Sigmoid colon (tissue), 6 donors: ENCODE measurements at regions not wholly inside any gene's neighbourhood (a gene's known extent, or its start where the extent isn't known, plus 50 kb on each side); places are given as distances from the start of the nearest gene placed in this dataset.
"Not testable (repeated sequence)": the region's sequence is repeated elsewhere in the genome, so short reads cannot be mapped to it uniquely, and the experiment has no call there.

Experiments
- DNase-seq: peaks from one replicate; pipeline ENCODE4 v3.0.0-alpha.2; 2019
- H3K27ac ChIP-seq, 4 donors: fragments of 200-600 bp; sonication (generic); one replicate each; pipeline ENCODE4 v1.5.1; 2016 to 2019; ENCODE audit warnings: mild to moderate bottlenecking in 1 of 4
- H3K27me3 ChIP-seq, 3 donors: fragments of 200-600 bp; sonication (generic); one replicate each; pipeline ENCODE4 v1.5.1; 2019; ENCODE audit warnings: mild to moderate bottlenecking in 1 of 3
- H3K36me3 ChIP-seq, 4 donors: fragments of 200-600 bp; sonication (generic); one replicate each; pipeline ENCODE4 v1.5.1; 2016 to 2019
- H3K4me1 ChIP-seq, 4 donors: fragments of 200-600 bp; sonication (generic); one replicate each; pipeline ENCODE4 v1.5.1; 2017 to 2019
- H3K4me3 ChIP-seq, 4 donors: fragments of 200-600 bp; sonication (generic); one replicate each; pipeline ENCODE4 v1.5.1; 2017 to 2019; ENCODE audit warnings: mild to moderate bottlenecking in 2 of 4, moderate library complexity in 1 of 4
- H3K9me3 ChIP-seq, 4 donors: fragments of 200-600 bp in 3 of 4; sonication (generic) in 3 of 4; one replicate each; pipeline versions ENCODE4 v1.5.1 to v1.6.1; 2013 to 2019
- EP300 ChIP-seq, 4 donors: sonication (generic); formaldehyde crosslinking; IDR thresholded peaks; one replicate each; pipeline ENCODE4 v1.6.1; 2017; ENCODE audit warnings: antibody characterized with exemption in 4 of 4
- POLR2A ChIP-seq, 2 donors: fragments of 450-650 bp; IDR thresholded peaks; one replicate each; pipeline ENCODE4 v1.6.1; 2016; ENCODE audit warnings: antibody characterized with exemption in 2 of 2, mild to moderate bottlenecking in 2 of 2, moderate library complexity in 2 of 2
- POLR2AphosphoS5 ChIP-seq, 4 donors: sonication (generic); formaldehyde crosslinking; IDR thresholded peaks; one replicate each; pipeline ENCODE4 v1.6.1; 2017; ENCODE audit warnings: antibody characterized with exemption in 4 of 4
- WGBS, 2 donors: extraction: QIAGEN DNeasy Blood & Tissue Kit; methylation state at CpG; one replicate each; pipeline ENCODE4 v1.1.7; 2013; 5-methylcytosine and 5-hydroxymethylcytosine counted together
- intact Hi-C: fragments of 100-400 bp; cut with DNase I; formaldehyde crosslinking; loops from one replicate; pipeline ENCODE4 v1.15.1; 2023
- TF ChIP-seq, protein P1 (sequence below), 4 experiments: fragments of 450-650 bp in 3 of 4; fragments of 200-600 bp in 1 of 4; IDR thresholded peaks; one replicate each; pipeline ENCODE4 v1.5.1; 2016 to 2019; ENCODE audit warnings: antibody characterized with exemption in 4 of 4, mild to moderate bottlenecking in 3 of 4, moderate library complexity in 2 of 4
- donor health status: healthy with polysubstance abuse.
- donor health status: healthy.

DNA sequence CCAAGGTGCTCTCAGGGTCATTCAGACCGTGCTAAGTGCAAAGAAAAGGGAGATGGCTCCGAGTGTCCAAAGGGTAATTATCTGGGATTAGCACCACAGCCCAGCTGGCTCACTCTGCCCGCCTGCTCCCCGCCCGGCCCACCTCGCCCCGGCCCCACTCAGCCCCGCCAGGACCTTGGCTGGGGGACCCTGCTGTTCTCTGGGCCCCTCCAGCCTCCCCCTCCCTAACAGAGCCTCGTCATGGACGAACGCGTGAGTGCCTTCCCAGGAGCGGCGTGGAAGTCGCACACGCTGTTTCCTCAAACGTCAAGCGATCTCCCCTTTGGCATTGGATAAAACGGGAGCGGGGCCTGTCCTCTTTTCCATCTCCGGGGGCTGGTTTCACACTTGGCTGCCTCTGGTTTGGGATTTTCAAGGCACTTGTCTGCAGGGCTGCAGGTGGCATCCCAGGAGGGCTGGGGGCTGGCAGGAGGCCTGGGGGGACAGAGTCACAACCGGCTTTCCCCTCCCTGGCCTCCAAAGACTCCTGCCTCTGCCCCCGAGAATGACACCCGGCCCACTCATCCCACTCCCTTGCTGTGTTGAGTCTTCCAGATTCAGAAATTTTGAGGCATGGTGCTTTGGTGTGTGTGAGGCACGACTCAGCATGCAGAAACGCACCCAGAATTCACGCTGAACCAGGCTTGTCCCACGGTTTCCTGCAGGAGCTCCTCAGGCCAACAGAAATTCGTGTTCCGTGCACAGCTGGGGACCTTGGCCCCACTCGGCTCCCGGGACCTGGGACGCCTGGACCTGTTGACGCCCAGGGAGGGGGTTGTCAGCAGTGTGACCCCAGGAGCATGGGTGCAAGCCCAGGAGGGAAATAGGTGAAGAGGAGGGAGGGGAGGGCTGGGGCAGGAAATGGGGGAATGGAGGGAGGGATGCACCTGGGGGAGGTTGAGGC lies 110.0 kb downstream of the PDGFA start:
- intact Hi-C loops = no loop called here
- no peaks in the 10 kb centered on the region for H3K4me1 ChIP-seq
- WGBS, 2 donors = 76 to 78% methylated on average over 34 of the region's 34 CpGs
- no peak overlapping the region for H3K27ac ChIP-seq
- H3K4me3 ChIP-seq = no peak overlapping the region
- DNase-seq = peak; percentile 48
- H3K27me3 ChIP-seq = peaks cover 0 to 14% (median 6%) of the 10 kb centered on the region in 3 donors
- H3K36me3 ChIP-seq = no peaks in the 10 kb centered on the region
- H3K9me3 ChIP-seq = no peaks in the 10 kb centered on the region
- TF ChIP-seq POLR2A (IDR thresholded peaks at IDR 0.05) = no peak
- TF ChIP-seq POLR2AphosphoS5 (IDR thresholded peaks at IDR 0.05) = no peak
- no peak for TF ChIP-seq EP300 (IDR thresholded peaks at IDR 0.05)
- TF ChIP-seq, protein P1, sequence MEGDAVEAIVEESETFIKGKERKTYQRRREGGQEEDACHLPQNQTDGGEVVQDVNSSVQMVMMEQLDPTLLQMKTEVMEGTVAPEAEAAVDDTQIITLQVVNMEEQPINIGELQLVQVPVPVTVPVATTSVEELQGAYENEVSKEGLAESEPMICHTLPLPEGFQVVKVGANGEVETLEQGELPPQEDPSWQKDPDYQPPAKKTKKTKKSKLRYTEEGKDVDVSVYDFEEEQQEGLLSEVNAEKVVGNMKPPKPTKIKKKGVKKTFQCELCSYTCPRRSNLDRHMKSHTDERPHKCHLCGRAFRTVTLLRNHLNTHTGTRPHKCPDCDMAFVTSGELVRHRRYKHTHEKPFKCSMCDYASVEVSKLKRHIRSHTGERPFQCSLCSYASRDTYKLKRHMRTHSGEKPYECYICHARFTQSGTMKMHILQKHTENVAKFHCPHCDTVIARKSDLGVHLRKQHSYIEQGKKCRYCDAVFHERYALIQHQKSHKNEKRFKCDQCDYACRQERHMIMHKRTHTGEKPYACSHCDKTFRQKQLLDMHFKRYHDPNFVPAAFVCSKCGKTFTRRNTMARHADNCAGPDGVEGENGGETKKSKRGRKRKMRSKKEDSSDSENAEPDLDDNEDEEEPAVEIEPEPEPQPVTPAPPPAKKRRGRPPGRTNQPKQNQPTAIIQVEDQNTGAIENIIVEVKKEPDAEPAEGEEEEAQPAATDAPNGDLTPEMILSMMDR (IDR thresholded peaks at IDR 0.05) = no peak

- WGBS, 2 donors = 90 to 91% methylated on average over 20 of the region's 20 CpGs
- no peak overlapping the region for H3K4me3 ChIP-seq
- intact Hi-C loops = no loop called here
- peak; percentile 36 for DNase-seq
- H3K27me3 ChIP-seq = peaks cover 0 to 14% (median 6%) of the 10 kb centered on the region in 3 donors
- H3K36me3 ChIP-seq = no peaks in the 10 kb centered on the region
- no peaks in the 10 kb centered on the region for H3K9me3 ChIP-seq
- TF ChIP-seq POLR2A (IDR thresholded peaks at IDR 0.05) = no peak
- TF ChIP-seq EP300 (IDR thresholded peaks at IDR 0.05) = no peak
- TF ChIP-seq, protein P1 (IDR thresholded peaks at IDR 0.05) = no peak
- TF ChIP-seq POLR2AphosphoS5 (IDR thresholded peaks at IDR 0.05) = no peak
- no peaks in the 10 kb centered on the region for H3K4me1 ChIP-seq
- no peak overlapping the region for H3K27ac ChIP-seq
These were observed 109.2 kb downstream of the PDGFA start for GRCh38 chr7:410395-410910.

GRCh38 chr7:411116-411515 lies 108.5 kb downstream of the PDGFA start:
- WGBS, 2 donors = 94 to 96% methylated on average over 24 of the region's 24 CpGs
- intact Hi-C loops, H3K9me3 ChIP-seq, H3K27ac ChIP-seq, H3K4me3 ChIP-seq, H3K4me1 ChIP-seq, H3K36me3 ChIP-seq: not testable (repeated sequence)
- H3K27me3 ChIP-seq = peaks cover 0 to 14% (median 0%) of the 10 kb centered on the region in 3 donors
- peak; percentile 25 for DNase-seq

DNA sequence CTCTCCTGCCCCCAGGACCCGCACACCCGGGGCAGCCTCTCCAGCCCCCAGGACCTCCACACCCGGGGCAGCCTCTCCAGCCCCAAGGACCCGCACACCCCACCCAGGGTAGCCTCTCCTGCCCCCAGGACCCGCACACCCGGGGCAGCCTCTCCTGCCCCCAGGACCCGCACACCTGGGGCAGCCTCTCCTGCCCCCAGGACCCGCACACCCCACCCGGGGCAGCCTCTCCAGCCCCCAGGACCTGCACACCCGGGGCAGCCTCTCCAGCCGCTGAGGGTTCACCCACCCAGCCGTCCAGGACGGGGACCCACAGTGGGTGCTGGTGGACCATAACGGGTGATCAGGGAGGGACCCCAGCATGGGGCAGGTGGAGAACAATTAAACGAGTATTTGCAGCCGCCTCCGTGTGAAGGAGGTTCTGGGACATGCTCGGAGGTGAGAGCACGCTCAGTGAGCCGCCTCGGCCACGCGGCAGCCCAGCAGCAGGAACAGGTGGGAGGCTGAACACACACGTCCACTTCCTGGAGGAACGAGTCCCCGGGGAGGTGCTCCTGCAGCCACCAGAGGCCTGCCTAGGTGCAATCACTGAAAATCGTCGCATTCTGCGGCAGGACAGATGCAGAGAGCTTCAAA lies 107.9 kb downstream of the PDGFA start:
- Histone ChIP-seq H3K27me3 (peaks cover 0 to 14% (median 0%) of the 10 kb centered on the region in 3 donors), H3K27ac (no peak overlapping the region), H3K4me3 (no peak overlapping the region), H3K4me1 (no peaks in the 10 kb centered on the region), H3K36me3 (no peaks in the 10 kb centered on the region), H3K9me3 (no peaks in the 10 kb centered on the region)
- 72 to 77% methylated on average over 29 of the region's 29 CpGs for WGBS, 2 donors
- TF ChIP-seq, protein P1 (IDR thresholded peaks at IDR 0.05) = no peak
- no peak for TF ChIP-seq POLR2AphosphoS5 (IDR thresholded peaks at IDR 0.05)
- no peak for TF ChIP-seq EP300 (IDR thresholded peaks at IDR 0.05)
- TF ChIP-seq POLR2A (IDR thresholded peaks at IDR 0.05) = no peak
- DNase-seq = peak; percentile 48
- intact Hi-C loops = no loop called here

DNA sequence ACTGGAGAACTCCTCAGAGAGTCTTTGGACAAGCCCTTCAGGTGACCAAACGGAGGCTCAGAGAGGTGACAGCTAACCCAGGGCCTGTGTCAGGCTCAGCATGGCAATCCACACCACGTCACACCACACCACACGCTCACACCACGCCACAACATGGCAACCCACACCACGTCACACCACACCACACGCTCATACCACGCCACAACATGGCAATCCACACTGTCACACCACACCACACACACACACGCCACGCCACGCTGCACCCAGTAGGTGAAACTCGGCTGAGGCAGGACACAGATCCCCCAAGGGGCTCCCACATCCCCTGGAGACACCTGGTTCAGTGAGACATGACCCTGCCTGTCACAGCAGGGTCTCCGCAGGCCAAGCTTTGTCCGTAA lies 107.3 kb downstream of the PDGFA start:
- H3K27me3 ChIP-seq = peaks cover 0 to 14% (median 0%) of the 10 kb centered on the region in 3 donors
- DNase-seq = peak; percentile 35
- no peaks in the 10 kb centered on the region for H3K36me3 ChIP-seq
- peaks cover 0 to 2% (median 2%) of the 10 kb centered on the region in 4 donors for H3K9me3 ChIP-seq
- H3K4me1 ChIP-seq = no peaks in the 10 kb centered on the region
- H3K27ac ChIP-seq = no peak overlapping the region
- WGBS, 2 donors = 90 to 92% methylated on average over 13 of the region's 13 CpGs
- TF ChIP-seq POLR2AphosphoS5 (IDR thresholded peaks at IDR 0.05) (no peak), EP300 (IDR thresholded peaks at IDR 0.05) (no peak), POLR2A (IDR thresholded peaks at IDR 0.05) (no peak)
- TF ChIP-seq, protein P1 (IDR thresholded peaks at IDR 0.05) = no peak
- intact Hi-C loops = no loop called here
- H3K4me3 ChIP-seq = no peak overlapping the region
